K562 (cell line): ENCODE measurements at regions not wholly inside any gene's neighbourhood (a gene's known extent, or its start where the extent isn't known, plus 50 kb on each side); places are given as distances from the start of the nearest gene placed in this dataset.

Source experiments
- ATAC-seq: fragments of 200-7000 bp; cut with Tn5 transposase; 3 replicates; pipeline ENCODE4 v1.9.1; 2020; ENCODE audit warnings: moderate library complexity
- BruUV-seq: library from RNA; stranded (reverse); fragments of 400-500 nt; replicated peaks from 2 replicates; lab custom pipeline; 2021; lab: Mats Ljungman, UMichigan
- CTCF ChIA-PET: fragments of 300-600 bp; formaldehyde crosslinking; extraction: SDS; loops from one replicate; lab custom pipeline; 2021; ENCODE audit warnings: low intra/inter-chr PET ratio; lab: Yijun Ruan, JAX
- POLR2A ChIA-PET: fragments of 300-600, 350-650 bp; sonication (Branson Sonifier 250); formaldehyde crosslinking; extraction: SDS; loops from one replicate; lab custom pipeline; 2021; ENCODE audit warnings: antibody characterized with exemption, inconsistent platforms; lab: Yijun Ruan, JAX
- DNase-seq, 4 experiments: peaks; one replicate each; pipeline versions ENCODE4 v3.0.0 to v3.0.0-alpha.2; 2011 to 2018; ENCODE audit warnings: low spot score in 3 of 4, mixed read lengths in 3 of 4; ENCODE audit errors: extremely low read depth in 1 of 4
- FAIRE-seq: peaks from 2 replicates; lab custom pipeline; 2011; peaks lifted over from hg19 to GRCh38; lab: Jason Lieb, UNC
- H2AFZ ChIP-seq: 2 replicates; pipeline ENCODE4 v1.6.0; 2011; ENCODE audit warnings: low read depth, low read length, control low read depth, inconsistent platforms
- H3K27ac ChIP-seq: fragments of 200-600 bp; 3 replicates; pipeline ENCODE4 v1.8.0; 2011; ENCODE audit warnings: low read depth, mild to moderate bottlenecking, control low read depth, inconsistent platforms, low read length, moderate library complexity, mixed read lengths; ENCODE audit errors: extremely low read depth
- H3K27me3 ChIP-seq, 2 experiments: fragments of 300-600 bp in 1 of 2; 2 replicates in 1 of 2; 3 replicates in 1 of 2; pipeline versions ENCODE4 v1.6.0 to v1.8.0; 2011; ENCODE audit warnings: inconsistent platforms in 2 of 2, low read length in 2 of 2, mild to moderate bottlenecking in 1 of 2, mixed read lengths in 1 of 2, moderate library complexity in 1 of 2; ENCODE audit not compliant: control insufficient read depth in 2 of 2, insufficient read depth in 2 of 2
- H3K36me3 ChIP-seq: fragments of 300-600 bp; 3 replicates; pipeline ENCODE4 v1.8.0; 2011; ENCODE audit warnings: mild to moderate bottlenecking, low read length, inconsistent platforms; ENCODE audit not compliant: control insufficient read depth, insufficient read depth
- H3K4me1 ChIP-seq, 2 experiments: fragments of 200-600 bp in 1 of 2; replicated peaks in 1 of 2; 2 replicates in 1 of 2; 3 replicates in 1 of 2; pipeline versions ENCODE4 v1.5.1 to v1.8.0; 2011; ENCODE audit warnings: inconsistent platforms in 2 of 2, low read length in 2 of 2, mild to moderate bottlenecking in 1 of 2, mixed read lengths in 1 of 2, moderate library complexity in 1 of 2; ENCODE audit not compliant: control insufficient read depth in 2 of 2, insufficient read depth in 2 of 2
- H3K4me2 ChIP-seq: 2 replicates; pipeline ENCODE4 v1.6.1; 2011; ENCODE audit warnings: low read length, control low read depth, inconsistent platforms, mixed read lengths; ENCODE audit not compliant: insufficient read depth
- H3K4me3 ChIP-seq: fragments of 200-600 bp; sonication (generic), shearing (Covaris generic); 2 replicates; pipeline ENCODE4 v1.5.1; 2016; ENCODE audit warnings: control low read depth, inconsistent platforms
- H3K79me2 ChIP-seq: fragments of 200-600 bp; 3 replicates; pipeline ENCODE4 v1.8.0; 2011; ENCODE audit warnings: low read length, inconsistent platforms; ENCODE audit not compliant: control insufficient read depth, insufficient read depth
- H3K9ac ChIP-seq, 2 experiments: 2 replicates each; pipeline versions ENCODE4 v1.6.0 to v1.6.1; 2011; ENCODE audit warnings: low read depth in 2 of 2, low read length in 2 of 2, control low read depth in 1 of 2, inconsistent platforms in 1 of 2, mild to moderate bottlenecking in 1 of 2, mixed read lengths in 1 of 2; ENCODE audit not compliant: insufficient read depth in 1 of 2
- H3K9me1 ChIP-seq: one replicate; pipeline ENCODE4 v1.6.0; 2011; ENCODE audit warnings: inconsistent platforms, mild to moderate bottlenecking, low read length, moderate library complexity; ENCODE audit not compliant: control insufficient read depth, insufficient read depth
- H3K9me3 ChIP-seq: replicated peaks from 2 replicates; pipeline ENCODE4 v1.5.1; 2011; ENCODE audit warnings: low read depth, low read length, inconsistent platforms; ENCODE audit not compliant: control insufficient read depth, insufficient read depth
- H4K20me1 ChIP-seq: replicated peaks from 2 replicates; pipeline ENCODE4 v1.6.1; 2011; ENCODE audit warnings: low read length, inconsistent platforms, mixed read lengths; ENCODE audit not compliant: control insufficient read depth, insufficient read depth
- C11orf30 ChIP-seq: fragments of 450-650 bp; IDR thresholded peaks from 2 replicates; pipeline ENCODE4 v1.6.1; 2016; ENCODE audit warnings: low read depth, mild to moderate bottlenecking
- CC2D1A ChIP-seq: fragments of 450-650 bp; IDR thresholded peaks from 2 replicates; pipeline ENCODE4 v1.6.1; 2017; ENCODE audit warnings: mild to moderate bottlenecking
- DACH1 ChIP-seq: fragments of 450-650 bp; IDR thresholded peaks from 2 replicates; pipeline ENCODE4 v1.6.1; 2018; ENCODE audit not compliant: partially characterized antibody
- NCOA1 ChIP-seq: fragments of 450-650 bp; IDR thresholded peaks from 2 replicates; pipeline ENCODE4 v1.6.1; 2016; ENCODE audit warnings: low read depth
- NFE2L1 ChIP-seq: fragments of 450-650 bp; IDR thresholded peaks from 2 replicates; pipeline ENCODE4 v1.6.1; 2016; ENCODE audit warnings: missing genetic modification characterization, low read depth, mild to moderate bottlenecking, missing compliant biosample characterization, moderate library complexity, borderline replicate concordance
- NR4A1 ChIP-seq, 2 experiments: fragments of 250-450 bp in 1 of 2; fragments of 450-650 bp in 1 of 2; sonication (Bioruptor Pico) in 1 of 2; IDR thresholded peaks; 2 replicates each; pipeline versions ENCODE4 v1.4.0 to v1.6.1; 2016 to 2020; ENCODE audit warnings: mild to moderate bottlenecking in 2 of 2, missing compliant biosample characterization in 1 of 2, missing genetic modification characterization in 1 of 2, moderate library complexity in 1 of 2
- POLR2B ChIP-seq: fragments of 450-650 bp; IDR thresholded peaks from 2 replicates; pipeline ENCODE4 v1.6.1; 2018; ENCODE audit warnings: low read depth; ENCODE audit not compliant: partially characterized antibody
- PTBP1 ChIP-seq: fragments of 200-400 bp; formaldehyde crosslinking; IDR thresholded peaks from 2 replicates; pipeline ENCODE4 v1.6.1; 2017; ENCODE audit warnings: low read depth, low read length
- SMARCA5 ChIP-seq: fragments of 450-650 bp; IDR thresholded peaks from 2 replicates; pipeline ENCODE4 v1.6.1; 2016
- SMC3 ChIP-seq: conservative IDR thresholded peaks from 2 replicates; pipeline ENCODE4 v1.6.1; 2011; ENCODE audit warnings: low read depth, low read length, improper control_type of control experiment; ENCODE audit not compliant: insufficient read depth
- TAF7 ChIP-seq: fragments of 450-650 bp; IDR thresholded peaks from 2 replicates; pipeline ENCODE4 v1.6.1; 2016; ENCODE audit warnings: missing genetic modification characterization, missing compliant biosample characterization
- TSC22D4 ChIP-seq: fragments of 450-650 bp; IDR thresholded peaks from 2 replicates; pipeline ENCODE4 v1.6.1; 2016; ENCODE audit warnings: missing genetic modification characterization, missing biosample characterization, control low read depth
- ZNF76 ChIP-seq: fragments of 250-450 bp; sonication (Bioruptor Pico); IDR thresholded peaks from 2 replicates; pipeline ENCODE4 v1.4.0; 2020; ENCODE audit warnings: mild to moderate bottlenecking, moderate library complexity, borderline replicate concordance
- ZNF77 ChIP-seq: fragments of 250-450 bp; sonication (Bioruptor Pico); IDR thresholded peaks from 2 replicates; pipeline ENCODE4 v1.5.0; 2020
- ZZZ3 ChIP-seq: fragments of 450-650 bp; IDR thresholded peaks from 2 replicates; pipeline ENCODE4 v1.6.1; 2016; ENCODE audit warnings: antibody characterized with exemption, mild to moderate bottlenecking, moderate library complexity
- WGBS: fragments of 100-300 bp; shearing (Covaris generic); methylation state at CpG from one replicate; pipeline ENCODE4 v1.1.6; 2016; ENCODE audit warnings: low coverage, mixed read lengths; ENCODE audit not compliant: insufficient coverage; ENCODE audit errors: missing lambda C conversion rate; 5-methylcytosine and 5-hydroxymethylcytosine counted together
- in situ Hi-C: fragments of 300-500 bp; cut with MboI; formaldehyde crosslinking; loops from 4 replicates; pipeline ENCODE4 v1.15.0; 2018; ENCODE audit warnings: inconsistent platforms, mixed read lengths
- intact Hi-C: fragments of 100-400 bp; cut with micrococcal nuclease; formaldehyde crosslinking; loops from 2 replicates; pipeline ENCODE4 v1.14.2; 2022
- TF ChIP-seq, protein P1 (sequence below): fragments of 450-650 bp; formaldehyde crosslinking; IDR thresholded peaks from 2 replicates; pipeline ENCODE4 v1.4.0; 2020; ENCODE audit warnings: mild to moderate bottlenecking, moderate library complexity
- TF ChIP-seq, protein P2 (sequence below): fragments of 450-650 bp; IDR thresholded peaks from 2 replicates; pipeline ENCODE4 v1.7.0; 2016; ENCODE audit warnings: borderline replicate concordance

DNA sequence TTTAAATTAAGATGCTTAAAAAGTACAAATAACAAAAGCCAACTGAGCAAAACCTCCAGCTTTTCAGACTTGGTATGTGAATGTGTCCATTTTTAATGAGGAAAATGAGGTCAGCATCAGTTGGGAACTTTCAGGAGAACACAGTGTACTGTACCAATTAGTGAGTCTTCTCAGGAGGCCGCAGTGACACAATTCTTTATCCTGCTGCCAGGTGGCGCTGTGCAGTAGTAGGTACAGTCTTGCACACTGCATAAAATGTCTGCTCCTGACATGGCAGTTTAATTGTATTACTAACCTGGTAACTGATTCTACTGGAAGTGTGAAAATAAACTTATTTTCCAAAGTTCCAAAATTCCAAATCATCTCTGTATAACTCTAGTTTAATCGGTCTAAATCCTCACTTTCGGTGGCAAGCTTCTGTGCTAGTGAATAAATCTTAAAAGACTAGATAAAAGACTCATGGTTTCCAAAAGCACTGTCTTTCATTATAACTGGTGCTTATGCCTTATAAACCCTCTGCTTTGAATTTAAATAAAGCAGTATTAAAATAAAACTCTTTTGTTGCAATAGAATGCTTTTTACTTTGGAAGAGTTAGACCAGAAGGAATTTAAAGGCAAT, 214.8 kb upstream of the MMS22L start (continued):
- TF ChIP-seq, protein P1, sequence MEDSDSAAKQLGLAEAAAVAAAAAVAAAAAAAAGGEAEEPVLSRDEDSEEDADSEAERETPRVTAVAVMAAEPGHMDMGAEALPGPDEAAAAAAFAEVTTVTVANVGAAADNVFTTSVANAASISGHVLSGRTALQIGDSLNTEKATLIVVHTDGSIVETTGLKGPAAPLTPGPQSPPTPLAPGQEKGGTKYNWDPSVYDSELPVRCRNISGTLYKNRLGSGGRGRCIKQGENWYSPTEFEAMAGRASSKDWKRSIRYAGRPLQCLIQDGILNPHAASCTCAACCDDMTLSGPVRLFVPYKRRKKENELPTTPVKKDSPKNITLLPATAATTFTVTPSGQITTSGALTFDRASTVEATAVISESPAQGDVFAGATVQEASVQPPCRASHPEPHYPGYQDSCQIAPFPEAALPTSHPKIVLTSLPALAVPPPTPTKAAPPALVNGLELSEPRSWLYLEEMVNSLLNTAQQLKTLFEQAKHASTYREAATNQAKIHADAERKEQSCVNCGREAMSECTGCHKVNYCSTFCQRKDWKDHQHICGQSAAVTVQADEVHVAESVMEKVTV = 0 out of 2 replicates have a peak, but pooled peaks have one; percentile 19
- TF ChIP-seq SMC3 = peak; percentile 39; the same call in 1 of the 2 replicates
- no peak for TF ChIP-seq NFE2L1
- TF ChIP-seq ZNF77 (CRISPR knock-in tag) = no peak
- no peak for TF ChIP-seq TSC22D4 (tag)

DNA sequence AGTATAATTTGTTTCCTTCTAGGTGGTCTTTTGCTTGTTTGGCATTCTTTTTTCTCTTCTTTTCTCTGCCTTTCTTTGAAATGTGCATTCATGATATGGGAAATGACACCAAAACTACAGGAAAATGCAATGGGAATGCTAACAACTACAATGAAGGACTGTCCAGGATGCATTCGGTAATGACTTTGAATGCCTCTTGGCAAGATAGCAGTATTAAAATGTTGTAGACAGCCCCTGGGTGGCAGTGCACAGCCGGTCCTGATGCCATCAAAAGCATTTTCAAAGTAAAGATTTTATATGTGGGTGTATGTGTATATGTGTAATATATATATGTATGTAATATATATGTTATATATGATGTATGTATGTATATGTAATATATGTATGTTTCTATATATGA, 218.8 kb upstream of the MMS22L start:
- Histone ChIP-seq H3K36me3 (no peaks in the 10 kb centered on the region), H3K4me3 (no peak overlapping the region), H3K4me2 (no peak overlapping the region), H3K27ac (no peak overlapping the region), H3K9me1 (no peaks in the 10 kb centered on the region), H2AFZ (no peak overlapping the region), H3K9me3 (no peaks in the 10 kb centered on the region)
- POLR2A ChIA-PET = no interaction called here
- DNase-seq = no peak
- in situ Hi-C loops (no loop called here), intact Hi-C loops (no loop called here)
- ATAC-seq = no peak
- no peak for FAIRE-seq
- TF ChIP-seq DACH1 (no peak), POLR2B (no peak), ZZZ3 (no peak), SMARCA5 (no peak), NR4A1 (CRISPR knock-in tag; IDR thresholded peaks at IDR 0.05) (no peak), NR4A1 (tag; IDR thresholded peaks at IDR 0.05) (no peak), CC2D1A (no peak), C11orf30 (no peak), PTBP1 (no peak), TAF7 (tag) (no peak), ZNF76 (CRISPR knock-in tag) (no peak), NCOA1 (no peak)
- TF ChIP-seq, protein P2, sequence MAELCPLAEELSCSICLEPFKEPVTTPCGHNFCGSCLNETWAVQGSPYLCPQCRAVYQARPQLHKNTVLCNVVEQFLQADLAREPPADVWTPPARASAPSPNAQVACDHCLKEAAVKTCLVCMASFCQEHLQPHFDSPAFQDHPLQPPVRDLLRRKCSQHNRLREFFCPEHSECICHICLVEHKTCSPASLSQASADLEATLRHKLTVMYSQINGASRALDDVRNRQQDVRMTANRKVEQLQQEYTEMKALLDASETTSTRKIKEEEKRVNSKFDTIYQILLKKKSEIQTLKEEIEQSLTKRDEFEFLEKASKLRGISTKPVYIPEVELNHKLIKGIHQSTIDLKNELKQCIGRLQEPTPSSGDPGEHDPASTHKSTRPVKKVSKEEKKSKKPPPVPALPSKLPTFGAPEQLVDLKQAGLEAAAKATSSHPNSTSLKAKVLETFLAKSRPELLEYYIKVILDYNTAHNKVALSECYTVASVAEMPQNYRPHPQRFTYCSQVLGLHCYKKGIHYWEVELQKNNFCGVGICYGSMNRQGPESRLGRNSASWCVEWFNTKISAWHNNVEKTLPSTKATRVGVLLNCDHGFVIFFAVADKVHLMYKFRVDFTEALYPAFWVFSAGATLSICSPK = no peak
- TF ChIP-seq, all 486 proteins: peak for 0
- Histone ChIP-seq H3K79me2 (no peaks in the 10 kb centered on the region), H4K20me1 (no peaks in the 10 kb centered on the region), H3K27me3 (no peaks in the 10 kb centered on the region), H3K9ac (no peak overlapping the region), H3K4me1 (no peaks in the 10 kb centered on the region)
- BruUV-seq = no TSS peak
- WGBS = 0% methylated on average over 2 of the region's 2 CpGs
- CTCF ChIA-PET = no interaction called here
